ENCODE measurements at regions not wholly inside any gene's neighbourhood (a gene's known extent, or its start where the extent isn't known, plus 50 kb on each side); places are given as distances from the start of the nearest gene placed in this dataset.

DNA sequence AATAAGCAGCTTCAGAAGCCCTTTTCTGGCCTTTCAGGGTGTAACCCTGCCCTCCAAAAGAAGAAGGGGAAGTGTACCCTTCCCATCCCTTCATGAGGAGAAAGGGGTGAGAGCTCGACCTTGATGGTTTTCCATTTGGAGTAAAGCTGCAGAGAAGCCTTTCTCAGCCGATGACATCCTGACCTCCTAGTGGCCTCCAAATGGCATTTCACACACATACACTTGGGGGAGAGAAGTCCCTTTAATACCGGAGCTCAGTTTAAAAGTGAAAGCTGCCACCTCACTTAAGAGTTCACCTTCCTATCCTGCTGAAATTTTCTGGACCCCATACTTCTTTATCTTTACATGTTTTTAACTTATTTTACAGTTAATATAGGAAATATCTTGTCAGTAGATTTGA lies 716.7 kb downstream of the DCDC2C start:
- Histone ChIP-seq H3K4me2 (ENCODE audit: control insufficient read depth, insufficient read depth) (no peak overlapping the region), H2AFZ (ENCODE audit: control insufficient read depth, low read depth, low read length) (no peak overlapping the region), H3K27me3 (replicated peaks in 1 of 2; ENCODE audit: control insufficient read depth in 2 of 2, insufficient read depth in 2 of 2, low read length in 1 of 2) (no peaks in the 10 kb centered on the region), H3K9me3 (replicated peaks; ENCODE audit: control insufficient read depth, insufficient read depth, low read length) (no peaks in the 10 kb centered on the region), H3K36me3 (ENCODE audit: control insufficient read depth in 2 of 2, insufficient read depth in 2 of 2, low read length in 1 of 2) (no peaks in the 10 kb centered on the region), H3K27ac (ENCODE audit: control insufficient read depth, insufficient read depth) (no peak overlapping the region), H3K9ac (ENCODE audit: control insufficient read depth, insufficient read depth, low read length) (no peak overlapping the region), H4K20me1 (ENCODE audit: control insufficient read depth, insufficient read depth) (no peaks in the 10 kb centered on the region), H3K4me1 (ENCODE audit: control insufficient read depth, insufficient read depth, low read length) (no peaks in the 10 kb centered on the region), H3K79me2 (ENCODE audit: control insufficient read depth, insufficient read depth, low read length) (no peaks in the 10 kb centered on the region), H3K4me3 (no peak overlapping the region)
- RAD21 ChIA-PET (ENCODE audit: unreplicated experiment) = no interaction called here
- FAIRE-seq (no peak), DNase-seq (ENCODE audit: low read depth, low spot score) (no peak), ATAC-seq (peak; percentile 54)
- BruUV-seq (replicated peaks) = no TSS peak
- SMC1A ChIA-PET (ENCODE audit: uncharacterized antibody, unreplicated experiment) = interaction anchor here (1.2 kb wide), 1 partner anchor 128 kb away, joined by 3 read pairs; no protein-coding TSS in a partner anchor
- in situ Hi-C loops (cut with MboI) = no loop called here
- intact Hi-C loops (cut with micrococcal nuclease; ENCODE audit: unreplicated experiment) = no loop called here
- POLR2A ChIA-PET = no interaction called here
- 29% methylated on average over 3 of the region's 3 CpGs for WGBS (ENCODE audit: insufficient coverage, insufficient replicate concordance, low lambda C conversion rate, missing lambda C conversion rate)
- CTCF ChIA-PET = no interaction called here
- TF ChIP-seq CHD1 (IDR thresholded peaks at IDR 0.05; ENCODE audit: low read depth, low read length) (no peak), SUZ12 (IDR thresholded peaks at IDR 0.05; ENCODE audit: unreplicated experiment) (no peak), NR2F1 (conservative IDR thresholded peaks at IDR 0.05) (0 out of 2 replicates have a peak, but pooled peaks have one; percentile 17)

- WGBS (ENCODE audit: insufficient coverage, insufficient replicate concordance, low lambda C conversion rate, missing lambda C conversion rate) = 19% methylated on average over 6 of the region's 6 CpGs
- ChIA-PET POLR2A (no interaction called here), CTCF (no interaction called here), SMC1A (ENCODE audit: uncharacterized antibody, unreplicated experiment) (no interaction called here), RAD21 (ENCODE audit: unreplicated experiment) (no interaction called here)
- intact Hi-C loops (cut with micrococcal nuclease; ENCODE audit: unreplicated experiment) = no loop called here
- no peaks in the 10 kb centered on the region for H3K36me3 ChIP-seq (ENCODE audit: control insufficient read depth in 2 of 2, insufficient read depth in 2 of 2, low read length in 1 of 2)
- no peak overlapping the region for H3K4me3 ChIP-seq
- no peaks in the 10 kb centered on the region for H4K20me1 ChIP-seq (ENCODE audit: control insufficient read depth, insufficient read depth)
- H3K9me3 ChIP-seq (replicated peaks; ENCODE audit: control insufficient read depth, insufficient read depth, low read length) = no peaks in the 10 kb centered on the region
- no peak overlapping the region for H3K9ac ChIP-seq (ENCODE audit: control insufficient read depth, insufficient read depth, low read length)
- H2AFZ ChIP-seq (ENCODE audit: control insufficient read depth, low read depth, low read length) = no peak overlapping the region
- BruUV-seq (replicated peaks) = no TSS peak
- no peak overlapping the region for H3K4me2 ChIP-seq (ENCODE audit: control insufficient read depth, insufficient read depth)
- H3K27ac ChIP-seq (ENCODE audit: control insufficient read depth, insufficient read depth) = no peak overlapping the region
- ATAC-seq (no peak), FAIRE-seq (no peak), DNase-seq (ENCODE audit: low read depth, low spot score) (no peak)
- no peaks in the 10 kb centered on the region for H3K27me3 ChIP-seq (replicated peaks in 1 of 2; ENCODE audit: control insufficient read depth in 2 of 2, insufficient read depth in 2 of 2, low read length in 1 of 2)
- in situ Hi-C loops (cut with MboI) = no loop called here
- no peaks in the 10 kb centered on the region for H3K79me2 ChIP-seq (ENCODE audit: control insufficient read depth, insufficient read depth, low read length)
- no peaks in the 10 kb centered on the region for H3K4me1 ChIP-seq (ENCODE audit: control insufficient read depth, insufficient read depth, low read length)
- TF ChIP-seq MTA3 (IDR thresholded peaks at IDR 0.05; ENCODE audit: borderline replicate concordance, low read length) = no peak
- no peak for TF ChIP-seq BHLHE40 (IDR thresholded peaks at IDR 0.05; ENCODE audit: borderline replicate concordance in 1 of 2, low read depth in 2 of 2, low read length in 1 of 2)
- no peak for TF ChIP-seq WRNIP1 (IDR thresholded peaks at IDR 0.05; ENCODE audit: borderline replicate concordance, low read depth, low read length)
- no peak for TF ChIP-seq TARDBP (IDR thresholded peaks at IDR 0.05; ENCODE audit: borderline replicate concordance)
- TF ChIP-seq STAT3 (IDR thresholded peaks at IDR 0.05; ENCODE audit: low read depth, low read length) = no peak
- TF ChIP-seq DPF2 (IDR thresholded peaks at IDR 0.05) = no peak
- TF ChIP-seq HDGF (IDR thresholded peaks at IDR 0.05) = no peak
- TF ChIP-seq ETV6 (conservative IDR thresholded peaks at IDR 0.05 in 1 of 2, IDR thresholded peaks at IDR 0.05 in 1 of 2; ENCODE audit: borderline replicate concordance in 1 of 2, low read depth in 1 of 2) = no peak
- TF ChIP-seq, protein P1, sequence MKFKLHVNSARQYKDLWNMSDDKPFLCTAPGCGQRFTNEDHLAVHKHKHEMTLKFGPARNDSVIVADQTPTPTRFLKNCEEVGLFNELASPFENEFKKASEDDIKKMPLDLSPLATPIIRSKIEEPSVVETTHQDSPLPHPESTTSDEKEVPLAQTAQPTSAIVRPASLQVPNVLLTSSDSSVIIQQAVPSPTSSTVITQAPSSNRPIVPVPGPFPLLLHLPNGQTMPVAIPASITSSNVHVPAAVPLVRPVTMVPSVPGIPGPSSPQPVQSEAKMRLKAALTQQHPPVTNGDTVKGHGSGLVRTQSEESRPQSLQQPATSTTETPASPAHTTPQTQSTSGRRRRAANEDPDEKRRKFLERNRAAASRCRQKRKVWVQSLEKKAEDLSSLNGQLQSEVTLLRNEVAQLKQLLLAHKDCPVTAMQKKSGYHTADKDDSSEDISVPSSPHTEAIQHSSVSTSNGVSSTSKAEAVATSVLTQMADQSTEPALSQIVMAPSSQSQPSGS (IDR thresholded peaks at IDR 0.05; ENCODE audit: low read length) = no peak
- no peak for TF ChIP-seq EP300 (IDR thresholded peaks at IDR 0.05; ENCODE audit: borderline replicate concordance in 1 of 2, control insufficient read depth in 1 of 2, low read depth in 2 of 2, low read length in 2 of 2)
- TF ChIP-seq IKZF1 (conservative IDR thresholded peaks at IDR 0.05) = no peak
- no peak for TF ChIP-seq RB1 (IDR thresholded peaks at IDR 0.05; ENCODE audit: borderline replicate concordance)
- TF ChIP-seq, protein P2, sequence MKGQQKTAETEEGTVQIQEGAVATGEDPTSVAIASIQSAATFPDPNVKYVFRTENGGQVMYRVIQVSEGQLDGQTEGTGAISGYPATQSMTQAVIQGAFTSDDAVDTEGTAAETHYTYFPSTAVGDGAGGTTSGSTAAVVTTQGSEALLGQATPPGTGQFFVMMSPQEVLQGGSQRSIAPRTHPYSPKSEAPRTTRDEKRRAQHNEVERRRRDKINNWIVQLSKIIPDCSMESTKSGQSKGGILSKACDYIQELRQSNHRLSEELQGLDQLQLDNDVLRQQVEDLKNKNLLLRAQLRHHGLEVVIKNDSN (IDR thresholded peaks at IDR 0.05; ENCODE audit: borderline replicate concordance, extremely low read length, insufficient read depth, low read depth, low read length) = no peak
- TF ChIP-seq MEF2B (IDR thresholded peaks at IDR 0.05; ENCODE audit: partially characterized antibody, poor library complexity, severe bottlenecking) = no peak
Measured at GRCh38 chr2:4424153-4424552, 720.8 kb downstream of the DCDC2C start.

Measured in GM12878 (cell line).